Neural cell (in vitro differentiated cells): ENCODE measurements at regions not wholly inside any gene's neighbourhood (a gene's known extent, or its start where the extent isn't known, plus 50 kb on each side); places are given as distances from the start of the nearest gene placed in this dataset.

Experiments used
- H2AFZ ChIP-seq: fragments of 200-600, 300-800 bp; sonication (generic), shearing (Covaris generic); 2 replicates; pipeline ENCODE4 v1.6.0; 2014; ENCODE audit warnings: low read depth, mild to moderate bottlenecking, antibody characterized with exemption, low read length, moderate library complexity
- H3F3A ChIP-seq: fragments of 200-600 bp; shearing (Covaris generic); 2 replicates; pipeline ENCODE4 v1.6.1; 2016; ENCODE audit warnings: mild to moderate bottlenecking, moderate library complexity, mixed read lengths, antibody characterized with exemption, low read length; ENCODE audit not compliant: insufficient read depth, poor library complexity, severe bottlenecking
- H3K27ac ChIP-seq: fragments of 200-600, 300-800 bp; sonication (generic), shearing (Covaris generic); 2 replicates; pipeline ENCODE4 v1.5.1; 2014; ENCODE audit warnings: mild to moderate bottlenecking, low read length, moderate library complexity
- H3K27me3 ChIP-seq: fragments of 300-800, 200-600 bp; sonication (generic), shearing (Covaris generic); 2 replicates; pipeline ENCODE4 v1.6.0; 2014; ENCODE audit warnings: mild to moderate bottlenecking, low read depth, low read length, moderate library complexity; ENCODE audit not compliant: insufficient read depth
- H3K36me3 ChIP-seq: fragments of 300-800, 200-600 bp; sonication (generic), shearing (Covaris generic); 2 replicates; pipeline ENCODE4 v1.5.1; 2014; ENCODE audit warnings: mild to moderate bottlenecking, antibody characterized with exemption, low read length, moderate library complexity; ENCODE audit not compliant: insufficient read depth
- H3K4me2 ChIP-seq: fragments of 300-800, 200-600 bp; sonication (generic), shearing (Covaris generic); 2 replicates; pipeline ENCODE4 v1.6.0; 2014; ENCODE audit warnings: mild to moderate bottlenecking, low read length
- H3K4me3 ChIP-seq: fragments of 300-800, 200-600 bp; sonication (generic), shearing (Covaris generic); 2 replicates; pipeline ENCODE4 v1.5.1; 2014; ENCODE audit warnings: mild to moderate bottlenecking, low read length, moderate library complexity
- H3K79me2 ChIP-seq: fragments of 200-600 bp; shearing (Covaris generic); replicated peaks from 2 replicates; pipeline ENCODE4 v1.6.0; 2014; ENCODE audit warnings: mild to moderate bottlenecking, low read length, moderate library complexity; ENCODE audit not compliant: insufficient read depth
- H3K9ac ChIP-seq: fragments of 300-800, 200-600 bp; sonication (generic), shearing (Covaris generic); 2 replicates; pipeline ENCODE4 v1.6.1; 2016; ENCODE audit warnings: mild to moderate bottlenecking, low read length, mixed read lengths
- H3K9me2 ChIP-seq: fragments of 200-600 bp; shearing (Covaris generic); 2 replicates; pipeline ENCODE4 v1.6.1; 2016; ENCODE audit warnings: mild to moderate bottlenecking, low read length, mixed read lengths; ENCODE audit not compliant: insufficient read depth
- H3K9me3 ChIP-seq: fragments of 200-600, 300-800 bp; sonication (generic), shearing (Covaris generic); 2 replicates; pipeline ENCODE4 v1.6.1; 2016; ENCODE audit warnings: mild to moderate bottlenecking, mixed run types, low read length, moderate library complexity, mixed read lengths
- H4K20me1 ChIP-seq: fragments of 200-600 bp; shearing (Covaris generic); 2 replicates; pipeline ENCODE4 v1.6.1; 2016; ENCODE audit warnings: mild to moderate bottlenecking, mixed run types; ENCODE audit not compliant: insufficient read depth
- CTCF ChIP-seq: fragments of 450-650 bp; IDR thresholded peaks from 2 replicates; pipeline ENCODE4 v1.5.1; 2014; ENCODE audit warnings: antibody characterized with exemption, mild to moderate bottlenecking, moderate library complexity; ENCODE audit not compliant: poor library complexity, severe bottlenecking
- EP300 ChIP-seq: fragments of 450-650 bp; conservative IDR thresholded peaks from 2 replicates; pipeline ENCODE4 v1.6.1; 2014; ENCODE audit warnings: antibody characterized with exemption, mild to moderate bottlenecking, moderate library complexity; ENCODE audit not compliant: poor library complexity, severe bottlenecking
- EZH2 ChIP-seq: fragments of 200-600, 300-800 bp; shearing (Covaris generic), sonication (generic); IDR thresholded peaks from 2 replicates; pipeline ENCODE4 v1.6.1; 2014; ENCODE audit warnings: antibody characterized with exemption, low read length, borderline replicate concordance, mild to moderate bottlenecking; ENCODE audit not compliant: insufficient read depth, poor library complexity, severe bottlenecking
- MXI1 ChIP-seq: fragments of 450-650 bp; conservative IDR thresholded peaks from 2 replicates; pipeline ENCODE4 v1.6.1; 2014; ENCODE audit warnings: antibody characterized with exemption, mild to moderate bottlenecking; ENCODE audit not compliant: poor library complexity, severe bottlenecking
- POLR2AphosphoS5 ChIP-seq: IDR thresholded peaks from 2 replicates; pipeline ENCODE4 v1.6.1; 2012
- RAD21 ChIP-seq: fragments of 450-650 bp; conservative IDR thresholded peaks from 2 replicates; pipeline ENCODE4 v1.6.1; 2014; ENCODE audit warnings: antibody characterized with exemption, mild to moderate bottlenecking, moderate library complexity
- REST ChIP-seq: IDR thresholded peaks from 2 replicates; pipeline ENCODE4 v1.6.1; 2012; ENCODE audit warnings: borderline replicate concordance
- SMC3 ChIP-seq: fragments of 450-650 bp; conservative IDR thresholded peaks from 2 replicates; pipeline ENCODE4 v1.6.1; 2014; ENCODE audit warnings: antibody characterized with exemption, mild to moderate bottlenecking, moderate library complexity; ENCODE audit not compliant: poor library complexity
- TAF1 ChIP-seq: IDR thresholded peaks from 2 replicates; pipeline ENCODE4 v1.6.1; 2012; ENCODE audit warnings: low read depth

GRCh38 chr12:124422570-124423523 lies 128.0 kb downstream of the RFLNA start:
- no peak overlapping the region for H3K27ac ChIP-seq
- no peaks in the 10 kb centered on the region for H3K79me2 ChIP-seq
- H3K4me3 ChIP-seq = no peak overlapping the region

More at GRCh38 chr12:124422570-124423523, 128.0 kb downstream of the RFLNA start:
- Histone ChIP-seq H3F3A (no peaks in the 10 kb centered on the region), H4K20me1 (no peaks in the 10 kb centered on the region), H3K9me3 (no peaks in the 10 kb centered on the region), H3K27me3 (no peaks in the 10 kb centered on the region), H3K9me2 (no peaks in the 10 kb centered on the region), H3K9ac (no peak overlapping the region), H2AFZ (no peak overlapping the region), H3K36me3 (no peaks in the 10 kb centered on the region), H3K4me2 (no peak overlapping the region)
- no peak for TF ChIP-seq MXI1
- TF ChIP-seq TAF1 = no peak
- no peak for TF ChIP-seq CTCF
- no peak for TF ChIP-seq REST
- TF ChIP-seq RAD21 = no peak
- no peak for TF ChIP-seq EZH2
- TF ChIP-seq POLR2AphosphoS5 = no peak
- no peak for TF ChIP-seq EP300
- no peak for TF ChIP-seq SMC3
